ENCODE measurements at regions not wholly inside any gene's neighbourhood (a gene's known extent, or its start where the extent isn't known, plus 50 kb on each side); places are given as distances from the start of the nearest gene placed in this dataset.

DNA sequence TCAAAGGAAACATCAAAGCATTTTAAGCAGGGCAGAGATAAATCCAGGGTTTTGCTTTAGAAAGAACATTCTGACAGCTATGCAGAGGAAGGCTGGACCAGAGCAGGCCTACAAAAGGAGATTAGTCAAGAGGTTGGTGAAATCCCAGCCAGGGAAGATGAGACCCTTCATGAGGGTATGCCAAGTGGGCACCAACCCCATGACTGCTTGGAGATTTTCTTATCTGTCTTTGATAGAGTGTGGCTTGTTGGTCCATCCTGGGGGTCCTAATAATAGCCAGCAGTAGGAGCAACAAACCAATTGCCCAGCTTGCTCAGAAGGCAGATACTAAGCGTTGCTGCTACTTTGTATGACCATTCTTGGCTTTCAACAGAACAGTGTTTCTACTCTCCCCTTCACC lies 895.4 kb downstream of the EPHA4 start:
- no peaks in the 10 kb centered on the region for H3K9me3 ChIP-seq (ENCODE audit: low read length)
- H3K79me2 ChIP-seq (replicated peaks; ENCODE audit: insufficient read depth, low read length): no peaks in the 10 kb centered on the region
- H3K27ac ChIP-seq (ENCODE audit: low read length): no peak overlapping the region
- TF ChIP-seq, protein P1, sequence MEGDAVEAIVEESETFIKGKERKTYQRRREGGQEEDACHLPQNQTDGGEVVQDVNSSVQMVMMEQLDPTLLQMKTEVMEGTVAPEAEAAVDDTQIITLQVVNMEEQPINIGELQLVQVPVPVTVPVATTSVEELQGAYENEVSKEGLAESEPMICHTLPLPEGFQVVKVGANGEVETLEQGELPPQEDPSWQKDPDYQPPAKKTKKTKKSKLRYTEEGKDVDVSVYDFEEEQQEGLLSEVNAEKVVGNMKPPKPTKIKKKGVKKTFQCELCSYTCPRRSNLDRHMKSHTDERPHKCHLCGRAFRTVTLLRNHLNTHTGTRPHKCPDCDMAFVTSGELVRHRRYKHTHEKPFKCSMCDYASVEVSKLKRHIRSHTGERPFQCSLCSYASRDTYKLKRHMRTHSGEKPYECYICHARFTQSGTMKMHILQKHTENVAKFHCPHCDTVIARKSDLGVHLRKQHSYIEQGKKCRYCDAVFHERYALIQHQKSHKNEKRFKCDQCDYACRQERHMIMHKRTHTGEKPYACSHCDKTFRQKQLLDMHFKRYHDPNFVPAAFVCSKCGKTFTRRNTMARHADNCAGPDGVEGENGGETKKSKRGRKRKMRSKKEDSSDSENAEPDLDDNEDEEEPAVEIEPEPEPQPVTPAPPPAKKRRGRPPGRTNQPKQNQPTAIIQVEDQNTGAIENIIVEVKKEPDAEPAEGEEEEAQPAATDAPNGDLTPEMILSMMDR (IDR thresholded peaks at IDR 0.05; ENCODE audit: poor library complexity, severe bottlenecking): no peak
- no peaks in the 10 kb centered on the region for H3K27me3 ChIP-seq (ENCODE audit: insufficient read depth, low read depth, low read length)
- no peaks in the 10 kb centered on the region for H3K9me2 ChIP-seq (ENCODE audit: insufficient read depth, low read length)
- no peak overlapping the region for H2AFZ ChIP-seq (ENCODE audit: low read depth, low read length)
- H3K9ac ChIP-seq (ENCODE audit: low read length): no peak overlapping the region
- H4K20me1 ChIP-seq (ENCODE audit: insufficient read depth): no peaks in the 10 kb centered on the region
- no peaks in the 10 kb centered on the region for H3F3A ChIP-seq (ENCODE audit: insufficient read depth, low read length, poor library complexity, severe bottlenecking)
- no peak overlapping the region for H3K4me2 ChIP-seq (ENCODE audit: low read length)
- no peak overlapping the region for H3K4me3 ChIP-seq (ENCODE audit: low read length)
- no peaks in the 10 kb centered on the region for H3K36me3 ChIP-seq (ENCODE audit: insufficient read depth, low read length)

DNA sequence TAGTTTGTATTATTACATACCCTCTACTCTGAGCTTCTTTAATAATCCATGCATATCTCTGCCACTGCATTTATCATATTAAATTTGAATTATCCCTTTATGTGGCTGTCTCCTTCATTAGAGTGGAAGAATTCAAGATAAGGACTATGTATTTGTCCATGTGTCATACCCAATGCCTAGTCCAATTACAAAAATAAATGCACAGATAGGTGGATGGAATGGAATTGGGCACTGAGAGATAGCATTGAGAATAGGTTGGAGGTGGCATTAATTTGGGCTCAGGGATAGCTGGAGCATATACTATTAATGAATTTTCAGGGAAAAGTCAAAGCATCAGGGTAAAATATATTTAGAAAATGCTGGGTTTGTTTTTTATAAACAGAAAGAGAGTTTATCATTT lies 893.2 kb downstream of the EPHA4 start:
- Histone ChIP-seq H3K9ac (ENCODE audit: low read length) (no peak overlapping the region), H3K9me3 (ENCODE audit: low read length) (no peaks in the 10 kb centered on the region), H3K27me3 (ENCODE audit: insufficient read depth, low read depth, low read length) (no peaks in the 10 kb centered on the region), H3F3A (ENCODE audit: insufficient read depth, low read length, poor library complexity, severe bottlenecking) (no peaks in the 10 kb centered on the region), H4K20me1 (ENCODE audit: insufficient read depth) (no peaks in the 10 kb centered on the region), H3K27ac (ENCODE audit: low read length) (no peak overlapping the region), H3K4me2 (ENCODE audit: low read length) (no peak overlapping the region), H3K36me3 (ENCODE audit: insufficient read depth, low read length) (no peaks in the 10 kb centered on the region), H3K4me3 (ENCODE audit: low read length) (no peak overlapping the region), H3K9me2 (ENCODE audit: insufficient read depth, low read length) (no peaks in the 10 kb centered on the region), H2AFZ (ENCODE audit: low read depth, low read length) (no peak overlapping the region), H3K79me2 (replicated peaks; ENCODE audit: insufficient read depth, low read length) (no peaks in the 10 kb centered on the region)
- no peak for TF ChIP-seq EP300 (conservative IDR thresholded peaks at IDR 0.05; ENCODE audit: poor library complexity, severe bottlenecking)
- TF ChIP-seq, protein P1 (IDR thresholded peaks at IDR 0.05; ENCODE audit: poor library complexity, severe bottlenecking): no peak
- no peak for TF ChIP-seq SMC3 (conservative IDR thresholded peaks at IDR 0.05; ENCODE audit: poor library complexity)
- TF ChIP-seq MXI1 (conservative IDR thresholded peaks at IDR 0.05; ENCODE audit: poor library complexity, severe bottlenecking): no peak
- TF ChIP-seq, protein P2, sequence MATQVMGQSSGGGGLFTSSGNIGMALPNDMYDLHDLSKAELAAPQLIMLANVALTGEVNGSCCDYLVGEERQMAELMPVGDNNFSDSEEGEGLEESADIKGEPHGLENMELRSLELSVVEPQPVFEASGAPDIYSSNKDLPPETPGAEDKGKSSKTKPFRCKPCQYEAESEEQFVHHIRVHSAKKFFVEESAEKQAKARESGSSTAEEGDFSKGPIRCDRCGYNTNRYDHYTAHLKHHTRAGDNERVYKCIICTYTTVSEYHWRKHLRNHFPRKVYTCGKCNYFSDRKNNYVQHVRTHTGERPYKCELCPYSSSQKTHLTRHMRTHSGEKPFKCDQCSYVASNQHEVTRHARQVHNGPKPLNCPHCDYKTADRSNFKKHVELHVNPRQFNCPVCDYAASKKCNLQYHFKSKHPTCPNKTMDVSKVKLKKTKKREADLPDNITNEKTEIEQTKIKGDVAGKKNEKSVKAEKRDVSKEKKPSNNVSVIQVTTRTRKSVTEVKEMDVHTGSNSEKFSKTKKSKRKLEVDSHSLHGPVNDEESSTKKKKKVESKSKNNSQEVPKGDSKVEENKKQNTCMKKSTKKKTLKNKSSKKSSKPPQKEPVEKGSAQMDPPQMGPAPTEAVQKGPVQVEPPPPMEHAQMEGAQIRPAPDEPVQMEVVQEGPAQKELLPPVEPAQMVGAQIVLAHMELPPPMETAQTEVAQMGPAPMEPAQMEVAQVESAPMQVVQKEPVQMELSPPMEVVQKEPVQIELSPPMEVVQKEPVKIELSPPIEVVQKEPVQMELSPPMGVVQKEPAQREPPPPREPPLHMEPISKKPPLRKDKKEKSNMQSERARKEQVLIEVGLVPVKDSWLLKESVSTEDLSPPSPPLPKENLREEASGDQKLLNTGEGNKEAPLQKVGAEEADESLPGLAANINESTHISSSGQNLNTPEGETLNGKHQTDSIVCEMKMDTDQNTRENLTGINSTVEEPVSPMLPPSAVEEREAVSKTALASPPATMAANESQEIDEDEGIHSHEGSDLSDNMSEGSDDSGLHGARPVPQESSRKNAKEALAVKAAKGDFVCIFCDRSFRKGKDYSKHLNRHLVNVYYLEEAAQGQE (IDR thresholded peaks at IDR 0.05; ENCODE audit: borderline replicate concordance): no peak
- TF ChIP-seq RAD21 (conservative IDR thresholded peaks at IDR 0.05): no peak
- no peak for TF ChIP-seq EZH2 (IDR thresholded peaks at IDR 0.05; ENCODE audit: borderline replicate concordance, insufficient read depth, low read length, poor library complexity, severe bottlenecking)
- no peak for TF ChIP-seq TAF1 (IDR thresholded peaks at IDR 0.05; ENCODE audit: low read depth)
- TF ChIP-seq POLR2AphosphoS5 (IDR thresholded peaks at IDR 0.05): no peak
